A673 (cell line): ENCODE measurements at regions not wholly inside any gene's neighbourhood (a gene's known extent, or its start where the extent isn't known, plus 50 kb on each side); places are given as distances from the start of the nearest gene placed in this dataset.

ENCODE experiments used
- BruUV-seq: library from RNA; stranded (reverse); fragments of 400-500 nt; replicated peaks from 2 replicates; lab custom pipeline; 2021; lab: Mats Ljungman, UMichigan
- CTCF ChIA-PET: fragments of 300-600 bp; sonication (Branson Sonifier 250); formaldehyde crosslinking; loops from one replicate; lab custom pipeline; 2022; ENCODE audit warnings: antibody characterized with exemption; lab: Charles Lee
- POLR2A ChIA-PET: fragments of 300-600 bp; sonication (Branson Sonifier 250); formaldehyde crosslinking; loops from one replicate; lab custom pipeline; 2022; ENCODE audit warnings: antibody characterized with exemption; ENCODE audit not compliant: low non-redundant PET; lab: Charles Lee
- DNase-seq: peaks from one replicate; pipeline ENCODE4 v3.0.0-alpha.2; 2015; ENCODE audit warnings: low spot score
- H3K27ac ChIP-seq: fragments of 200-600 bp; sonication (generic); 2 replicates; pipeline ENCODE4 v1.5.1; 2016; ENCODE audit warnings: mixed run types, low read depth, mild to moderate bottlenecking, mixed read lengths, antibody characterized with exemption, low read length; ENCODE audit not compliant: poor library complexity, severe bottlenecking
- H3K27me3 ChIP-seq: fragments of 200-600 bp; sonication (generic); replicated peaks from 2 replicates; pipeline ENCODE4 v1.6.1; 2017; ENCODE audit warnings: mixed run types, low read depth, mild to moderate bottlenecking, mixed read lengths, antibody characterized with exemption, low read length; ENCODE audit not compliant: insufficient read depth, poor library complexity
- H3K36me3 ChIP-seq: fragments of 200-600 bp; sonication (generic); 2 replicates; pipeline ENCODE4 v1.6.1; 2016; ENCODE audit warnings: mixed run types, mild to moderate bottlenecking, mixed read lengths, antibody characterized with exemption, low read length; ENCODE audit not compliant: insufficient read depth, poor library complexity, severe bottlenecking
- H3K4me1 ChIP-seq: fragments of 200-600 bp; sonication (generic); 2 replicates; pipeline ENCODE4 v1.6.1; 2017; ENCODE audit warnings: mixed run types, mild to moderate bottlenecking, mixed read lengths, antibody characterized with exemption, low read length; ENCODE audit not compliant: insufficient read depth, poor library complexity, severe bottlenecking
- H3K4me3 ChIP-seq: fragments of 200-600 bp; sonication (generic); 2 replicates; pipeline ENCODE4 v1.5.1; 2016; ENCODE audit warnings: low read depth, mixed run types, mild to moderate bottlenecking, mixed read lengths, low read length; ENCODE audit not compliant: poor library complexity, severe bottlenecking
- H3K9me3 ChIP-seq: fragments of 200-600 bp; sonication (generic); 2 replicates; pipeline ENCODE4 v1.6.1; 2016; ENCODE audit warnings: mixed run types, low read depth, mild to moderate bottlenecking, mixed read lengths, antibody characterized with exemption, low read length; ENCODE audit not compliant: poor library complexity, severe bottlenecking
- CTCF ChIP-seq: fragments of 300-800, 200-600 bp; sonication (generic); conservative IDR thresholded peaks from 2 replicates; pipeline ENCODE4 v1.5.1; 2017; ENCODE audit warnings: low read depth, mild to moderate bottlenecking, antibody characterized with exemption, low read length, moderate library complexity, mixed read lengths
- EZH2 ChIP-seq: fragments of 200-600 bp; sonication (generic); IDR thresholded peaks from 2 replicates; pipeline ENCODE4 v1.6.1; 2017; ENCODE audit warnings: borderline replicate concordance, low read depth, mild to moderate bottlenecking, mixed read lengths, antibody characterized with exemption, low read length; ENCODE audit not compliant: poor library complexity, severe bottlenecking
- intact Hi-C: fragments of 100-400 bp; cut with micrococcal nuclease; formaldehyde crosslinking; loops from one replicate; pipeline ENCODE4 v1.10.0; 2022; ENCODE audit not compliant: unreplicated experiment

- Histone ChIP-seq H3K4me1 (peaks cover 8% of the 10 kb centered on the region), H3K27me3 (no peaks in the 10 kb centered on the region), H3K27ac (no peak overlapping the region), H3K4me3 (no peak overlapping the region), H3K9me3 (no peaks in the 10 kb centered on the region), H3K36me3 (no peaks in the 10 kb centered on the region)
- BruUV-seq = no TSS peak
- DNase-seq = peak; percentile 72
- POLR2A ChIA-PET = no interaction called here
- CTCF ChIA-PET = no interaction called here
- intact Hi-C loops = no loop called here
- TF ChIP-seq EZH2 = no peak
Measured at GRCh38 chr5:124806373-124807077, 60.1 kb upstream of the ZNF608 start.

- H3K36me3 ChIP-seq = no peaks in the 10 kb centered on the region
- no TSS peak for BruUV-seq
- DNase-seq = no peak
- H3K27me3 ChIP-seq = no peaks in the 10 kb centered on the region
- CTCF ChIA-PET = no interaction called here
- H3K9me3 ChIP-seq = no peaks in the 10 kb centered on the region
- intact Hi-C loops = no loop called here
- POLR2A ChIA-PET = no interaction called here
- H3K27ac ChIP-seq = no peak overlapping the region
- H3K4me3 ChIP-seq = no peak overlapping the region
- H3K4me1 ChIP-seq = peaks cover 8% of the 10 kb centered on the region
- TF ChIP-seq EZH2 (no peak), CTCF (no peak)
Measured at GRCh38 chr5:124808842-124809268, 62.4 kb upstream of the ZNF608 start.

GRCh38 chr5:124810396-124811006, 64.1 kb upstream of the ZNF608 start:
- intact Hi-C loops = no loop called here
- H3K4me1 ChIP-seq = peaks cover 8% of the 10 kb centered on the region
- ChIA-PET CTCF (no interaction called here), POLR2A (no interaction called here)
- no peaks in the 10 kb centered on the region for H3K36me3 ChIP-seq
- no TSS peak for BruUV-seq
- H3K9me3 ChIP-seq = no peaks in the 10 kb centered on the region
- no peak overlapping the region for H3K4me3 ChIP-seq
- no peaks in the 10 kb centered on the region for H3K27me3 ChIP-seq
- no peak for DNase-seq
- H3K27ac ChIP-seq = no peak overlapping the region
- no peak for TF ChIP-seq EZH2
- no peak for TF ChIP-seq CTCF
